GM23248 (cell line): ENCODE measurements at regions not wholly inside any gene's neighbourhood (a gene's known extent, or its start where the extent isn't known, plus 50 kb on each side); places are given as distances from the start of the nearest gene placed in this dataset.

Experiments used
- EZH2 ChIP-seq: fragments of 200-600 bp; sonication (generic); IDR thresholded peaks from 2 replicates; pipeline ENCODE4 v1.6.1; 2018; ENCODE audit warnings: antibody characterized with exemption, mild to moderate bottlenecking; ENCODE audit not compliant: insufficient read depth, poor library complexity, severe bottlenecking
- EZH2phosphoT487 ChIP-seq: fragments of 200-600 bp; sonication (generic); IDR thresholded peaks from 2 replicates; pipeline ENCODE4 v1.6.1; 2018; ENCODE audit warnings: antibody characterized with exemption, moderate library complexity, mild to moderate bottlenecking, low read depth; ENCODE audit not compliant: insufficient read depth

DNA sequence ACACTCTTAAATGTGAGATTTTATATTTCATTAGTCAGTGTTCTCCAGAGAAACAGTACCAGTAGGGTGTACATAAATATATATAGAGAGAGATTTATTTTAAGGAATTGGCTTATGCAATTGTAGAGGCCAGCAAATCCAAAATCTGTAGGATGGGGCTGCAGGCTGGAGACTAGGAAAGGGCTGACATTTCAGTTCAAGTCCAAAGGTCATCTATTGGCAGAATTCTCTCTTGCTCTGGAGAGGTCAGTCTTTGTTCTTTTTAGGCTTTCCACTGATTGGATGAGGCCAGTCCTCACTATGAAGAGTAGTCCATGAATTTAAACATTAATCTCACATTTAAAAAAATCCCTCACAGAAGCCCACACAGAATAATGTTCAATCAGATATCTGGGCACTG, 170.8 kb upstream of the NCKAP5 start:
- no peak for TF ChIP-seq EZH2
- no peak for TF ChIP-seq EZH2phosphoT487
